ENCODE measurements at regions not wholly inside any gene's neighbourhood (a gene's known extent, or its start where the extent isn't known, plus 50 kb on each side); places are given as distances from the start of the nearest gene placed in this dataset.

- no peak for TF ChIP-seq CTCF (IDR thresholded peaks at IDR 0.05)
- no peak for TF ChIP-seq EZH2phosphoT487 (IDR thresholded peaks at IDR 0.05)
These were observed 2413.6 kb downstream of the PCDH7 start for GRCh38 chr4:33133723-33134122.

All from neural progenitor cell (in vitro differentiated cells).